ENCODE measurements at regions not wholly inside any gene's neighbourhood (a gene's known extent, or its start where the extent isn't known, plus 50 kb on each side); places are given as distances from the start of the nearest gene placed in this dataset.

DNA sequence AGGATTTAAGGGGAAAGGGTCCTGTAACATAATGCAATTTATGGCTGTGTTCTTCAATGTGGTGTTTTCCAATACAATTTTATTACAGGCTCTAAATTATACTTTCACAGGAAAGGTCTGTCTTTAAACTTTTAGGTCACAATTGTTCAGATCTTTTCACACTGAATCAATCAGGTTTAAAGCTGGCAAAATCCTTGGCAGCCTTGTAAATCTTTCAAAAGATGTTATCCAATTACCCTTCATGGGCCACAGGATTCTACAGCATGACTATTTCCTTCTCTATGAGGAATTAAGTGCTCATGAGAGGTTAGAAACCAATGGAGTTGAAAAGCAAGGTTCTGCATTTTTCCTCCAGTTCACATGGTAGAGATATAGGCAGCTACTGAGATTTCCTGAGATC, 211.5 kb upstream of the MIR17HG start:
- TF ChIP-seq, protein P1, sequence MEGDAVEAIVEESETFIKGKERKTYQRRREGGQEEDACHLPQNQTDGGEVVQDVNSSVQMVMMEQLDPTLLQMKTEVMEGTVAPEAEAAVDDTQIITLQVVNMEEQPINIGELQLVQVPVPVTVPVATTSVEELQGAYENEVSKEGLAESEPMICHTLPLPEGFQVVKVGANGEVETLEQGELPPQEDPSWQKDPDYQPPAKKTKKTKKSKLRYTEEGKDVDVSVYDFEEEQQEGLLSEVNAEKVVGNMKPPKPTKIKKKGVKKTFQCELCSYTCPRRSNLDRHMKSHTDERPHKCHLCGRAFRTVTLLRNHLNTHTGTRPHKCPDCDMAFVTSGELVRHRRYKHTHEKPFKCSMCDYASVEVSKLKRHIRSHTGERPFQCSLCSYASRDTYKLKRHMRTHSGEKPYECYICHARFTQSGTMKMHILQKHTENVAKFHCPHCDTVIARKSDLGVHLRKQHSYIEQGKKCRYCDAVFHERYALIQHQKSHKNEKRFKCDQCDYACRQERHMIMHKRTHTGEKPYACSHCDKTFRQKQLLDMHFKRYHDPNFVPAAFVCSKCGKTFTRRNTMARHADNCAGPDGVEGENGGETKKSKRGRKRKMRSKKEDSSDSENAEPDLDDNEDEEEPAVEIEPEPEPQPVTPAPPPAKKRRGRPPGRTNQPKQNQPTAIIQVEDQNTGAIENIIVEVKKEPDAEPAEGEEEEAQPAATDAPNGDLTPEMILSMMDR (IDR thresholded peaks at IDR 0.05; ENCODE audit: low read depth, low read length) = no peak
- no peak for TF ChIP-seq EZH2phosphoT487 (IDR thresholded peaks at IDR 0.05; ENCODE audit: low read depth)

All from OCI-LY3 (cell line).